ENCODE measurements at regions not wholly inside any gene's neighbourhood (a gene's known extent, or its start where the extent isn't known, plus 50 kb on each side); places are given as distances from the start of the nearest gene placed in this dataset.

DNA sequence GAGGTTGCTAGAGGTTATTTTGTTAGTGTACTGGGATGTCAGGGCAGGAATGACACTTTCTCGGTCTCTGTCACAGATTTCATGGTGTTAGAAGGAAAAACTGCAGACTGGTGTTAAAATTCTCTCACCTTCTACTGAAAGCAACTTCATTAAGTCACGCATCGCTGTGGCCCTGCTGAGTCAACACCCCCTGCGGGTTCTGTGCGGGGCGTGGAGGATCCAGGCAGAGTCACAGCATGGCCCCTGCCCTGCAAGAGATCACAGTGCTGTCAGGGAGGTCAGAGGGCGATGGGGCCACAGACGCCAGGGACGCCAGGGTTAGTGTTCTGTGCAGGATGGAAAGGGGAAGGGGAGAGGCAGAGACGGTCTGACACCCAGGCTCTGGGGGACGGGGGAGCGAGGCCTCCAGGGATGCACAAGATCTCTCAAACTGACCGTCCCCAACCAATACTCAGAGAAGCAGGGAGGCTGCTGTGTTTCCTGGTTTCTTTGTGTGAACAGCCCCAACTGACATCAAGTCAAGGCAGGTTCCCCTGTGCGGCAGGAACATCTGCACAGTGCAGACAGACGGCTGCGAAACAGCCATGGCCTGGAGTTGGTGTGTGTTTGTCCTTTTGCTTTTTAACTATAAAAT lies 354.9 kb upstream of the SALL3 start:
- H3K36me3 ChIP-seq, result no peaks in the 10 kb centered on the region
- H3K4me1 ChIP-seq, result no peaks in the 10 kb centered on the region
- no peak for ATAC-seq
- TF ChIP-seq, protein P1, sequence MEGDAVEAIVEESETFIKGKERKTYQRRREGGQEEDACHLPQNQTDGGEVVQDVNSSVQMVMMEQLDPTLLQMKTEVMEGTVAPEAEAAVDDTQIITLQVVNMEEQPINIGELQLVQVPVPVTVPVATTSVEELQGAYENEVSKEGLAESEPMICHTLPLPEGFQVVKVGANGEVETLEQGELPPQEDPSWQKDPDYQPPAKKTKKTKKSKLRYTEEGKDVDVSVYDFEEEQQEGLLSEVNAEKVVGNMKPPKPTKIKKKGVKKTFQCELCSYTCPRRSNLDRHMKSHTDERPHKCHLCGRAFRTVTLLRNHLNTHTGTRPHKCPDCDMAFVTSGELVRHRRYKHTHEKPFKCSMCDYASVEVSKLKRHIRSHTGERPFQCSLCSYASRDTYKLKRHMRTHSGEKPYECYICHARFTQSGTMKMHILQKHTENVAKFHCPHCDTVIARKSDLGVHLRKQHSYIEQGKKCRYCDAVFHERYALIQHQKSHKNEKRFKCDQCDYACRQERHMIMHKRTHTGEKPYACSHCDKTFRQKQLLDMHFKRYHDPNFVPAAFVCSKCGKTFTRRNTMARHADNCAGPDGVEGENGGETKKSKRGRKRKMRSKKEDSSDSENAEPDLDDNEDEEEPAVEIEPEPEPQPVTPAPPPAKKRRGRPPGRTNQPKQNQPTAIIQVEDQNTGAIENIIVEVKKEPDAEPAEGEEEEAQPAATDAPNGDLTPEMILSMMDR (IDR thresholded peaks at IDR 0.05), result no peak
- H3K9me3 ChIP-seq, result no peaks in the 10 kb centered on the region
- intact Hi-C loops (cut with DNase I), result no loop called here
- no peak for DNase-seq
- no peak overlapping the region for H3K4me3 ChIP-seq
- peaks cover 0 to 6% of the 10 kb centered on the region in 2 donors for H3K27me3 ChIP-seq
- no peak overlapping the region for H3K27ac ChIP-seq

DNA sequence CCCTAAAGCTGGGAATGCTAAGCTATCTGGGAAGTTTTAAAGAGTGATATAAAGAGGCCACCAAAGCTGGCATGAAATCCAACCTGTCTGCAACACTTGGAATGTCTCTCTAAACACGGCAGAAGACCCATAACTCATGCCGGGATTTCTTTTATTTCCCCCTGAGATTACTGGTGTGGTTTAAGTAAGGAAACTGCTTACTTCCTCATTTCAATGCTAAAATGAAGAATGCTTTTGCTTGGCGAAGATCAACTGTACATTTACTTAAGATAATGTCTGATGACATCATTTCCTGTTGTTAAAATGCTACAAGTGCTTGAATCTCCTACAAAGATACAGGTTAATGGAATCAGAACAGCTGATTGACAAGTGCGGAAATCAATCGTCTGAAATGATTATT lies 353.8 kb upstream of the SALL3 start:
- DNase-seq, result no peak
- H3K27me3 ChIP-seq, result peaks cover 0 to 6% of the 10 kb centered on the region in 2 donors
- H3K4me3 ChIP-seq, result no peak overlapping the region
- intact Hi-C loops (cut with DNase I), result no loop called here
- TF ChIP-seq, protein P1 (IDR thresholded peaks at IDR 0.05), result no peak
- no peaks in the 10 kb centered on the region for H3K4me1 ChIP-seq
- H3K9me3 ChIP-seq, result peaks cover 0 to 2% of the 10 kb centered on the region in 2 donors
- H3K36me3 ChIP-seq, result no peaks in the 10 kb centered on the region
- no peak overlapping the region for H3K27ac ChIP-seq
- no peak for ATAC-seq

DNA sequence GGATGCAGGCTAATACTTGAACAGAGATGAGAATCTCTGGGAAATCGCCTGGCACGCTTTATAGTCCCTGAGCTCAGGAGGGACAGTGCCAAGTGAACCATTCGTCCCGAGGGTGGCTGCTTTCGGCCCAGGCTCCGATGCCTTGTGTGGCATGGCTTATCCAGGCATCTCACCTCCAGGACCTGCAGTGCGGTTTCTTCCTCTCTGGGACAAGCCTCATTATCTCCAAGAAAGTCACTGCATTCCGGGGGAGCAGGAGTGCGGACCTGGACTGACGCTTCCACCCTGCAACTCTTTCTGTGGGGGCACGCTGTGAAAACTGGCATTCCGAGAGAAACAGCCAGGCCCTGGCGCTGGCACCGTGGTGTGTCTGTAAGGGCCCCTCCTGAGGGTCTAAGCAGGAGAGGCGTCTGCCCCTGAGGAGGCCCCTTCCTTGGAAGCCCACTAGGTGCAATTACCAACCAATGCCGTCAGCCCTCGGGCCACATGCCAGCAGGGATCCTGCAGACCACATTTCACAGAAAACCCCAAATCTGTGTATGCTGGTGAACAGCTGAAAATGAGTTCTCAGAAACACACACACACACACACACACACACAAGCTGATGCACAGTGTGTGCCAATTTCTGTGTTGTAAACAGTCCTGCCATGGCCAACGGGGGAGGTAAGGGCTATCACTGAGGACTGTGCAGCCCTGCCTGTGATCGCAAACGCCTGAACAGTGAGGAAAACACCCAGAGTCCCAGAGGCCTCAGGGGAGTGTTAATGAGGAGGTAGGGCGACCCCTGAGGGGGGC lies 351.9 kb upstream of the SALL3 start:
- intact Hi-C loops (cut with DNase I), result no loop called here
- TF ChIP-seq, protein P1 (IDR thresholded peaks at IDR 0.05), result no peak
- ATAC-seq, result no peak
- Histone ChIP-seq H3K36me3 (no peaks in the 10 kb centered on the region), H3K4me1 (no peaks in the 10 kb centered on the region), H3K9me3 (peaks cover 0 to 2% of the 10 kb centered on the region in 2 donors), H3K27me3 (peaks cover 0 to 6% of the 10 kb centered on the region in 2 donors), H3K27ac (no peak overlapping the region), H3K4me3 (no peak overlapping the region)
- peak in 1 of 4 donors; percentile 22 for DNase-seq

DNA sequence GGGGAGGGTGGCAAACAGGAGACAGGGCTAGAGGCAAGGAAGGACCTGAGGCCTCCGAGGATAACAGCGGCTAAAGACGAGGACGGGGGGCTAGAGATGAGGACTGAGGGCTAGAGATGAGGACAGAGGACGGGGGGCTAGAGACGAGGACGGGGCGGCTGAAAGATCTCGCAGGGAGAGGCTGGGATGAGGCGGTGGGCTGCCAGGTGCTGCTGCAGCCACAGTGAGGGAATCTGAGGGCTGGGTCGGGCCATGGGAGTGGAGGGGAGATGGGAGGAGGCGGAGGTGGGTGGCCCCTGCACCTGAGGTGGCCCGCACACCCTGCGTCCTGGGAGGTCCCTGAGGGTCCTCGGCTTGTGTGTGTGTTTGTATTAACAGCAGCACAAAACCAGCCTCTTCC lies 350.2 kb upstream of the SALL3 start:
- ATAC-seq, result no peak
- Histone ChIP-seq H3K4me3 (no peak overlapping the region), H3K9me3 (peaks cover 0 to 2% of the 10 kb centered on the region in 2 donors), H3K27ac (no peak overlapping the region), H3K36me3 (no peaks in the 10 kb centered on the region), H3K4me1 (no peaks in the 10 kb centered on the region), H3K27me3 (peaks cover 0 to 6% of the 10 kb centered on the region in 2 donors)
- no peak for DNase-seq
- TF ChIP-seq, protein P1 (IDR thresholded peaks at IDR 0.05), result no peak
- intact Hi-C loops (cut with DNase I), result no loop called here

DNA sequence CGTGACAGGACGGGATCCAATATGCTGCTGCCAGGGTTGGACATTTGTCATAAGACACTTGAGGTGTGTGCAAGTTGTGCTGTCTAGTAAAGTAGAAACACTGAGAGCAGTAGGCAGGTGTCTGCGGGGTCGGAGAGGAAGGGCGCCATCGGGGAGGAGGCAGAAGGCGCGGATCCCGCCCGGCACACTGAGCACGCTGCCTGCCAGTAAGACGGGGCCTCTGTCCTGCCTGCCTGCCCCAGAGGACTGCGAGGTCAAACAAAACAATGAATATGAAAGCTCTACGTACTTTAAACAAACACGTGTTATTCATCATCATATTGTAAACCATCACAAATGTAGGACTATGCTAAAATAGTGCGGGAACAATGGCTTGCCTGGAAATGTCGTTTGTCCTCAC lies 349.3 kb upstream of the SALL3 start:
- Histone ChIP-seq H3K27me3 (no peaks in the 10 kb centered on the region), H3K9me3 (peaks cover 0 to 2% of the 10 kb centered on the region in 2 donors), H3K4me1 (no peaks in the 10 kb centered on the region), H3K36me3 (no peaks in the 10 kb centered on the region), H3K4me3 (no peak overlapping the region), H3K27ac (no peak overlapping the region)
- DNase-seq, result no peak
- intact Hi-C loops (cut with DNase I), result no loop called here
- TF ChIP-seq, protein P1 (IDR thresholded peaks at IDR 0.05), result no peak
- no peak for ATAC-seq

Data from left lung (tissue), 4 donors.